H1 (cell line): ENCODE measurements at regions not wholly inside any gene's neighbourhood (a gene's known extent, or its start where the extent isn't known, plus 50 kb on each side); places are given as distances from the start of the nearest gene placed in this dataset.

Experiments
- CTCF ChIA-PET: fragments of 300-600 bp; sonication (Branson Sonifier 250); formaldehyde crosslinking; loops from one replicate; lab custom pipeline; 2021; ENCODE audit not compliant: partially characterized antibody; lab: Charles Lee
- POLR2A ChIA-PET: fragments of 300-600 bp; sonication (Branson Sonifier 250); formaldehyde crosslinking; loops from one replicate; lab custom pipeline; 2021; ENCODE audit warnings: inconsistent platforms; ENCODE audit not compliant: partially characterized antibody; lab: Charles Lee
- DNase-seq, 2 experiments: peaks; one replicate each; pipeline versions ENCODE4 v3.0.0 to v3.0.0-alpha.2; 2010 to 2022; ENCODE audit warnings: low spot score in 2 of 2, low read depth in 1 of 2, mixed read lengths in 1 of 2
- FAIRE-seq: peaks from 2 replicates; lab custom pipeline; 2011; peaks lifted over from hg19 to GRCh38; lab: Jason Lieb, UNC
- H2AFZ ChIP-seq: 2 replicates; pipeline ENCODE4 v1.8.1; 2012; ENCODE audit warnings: low read length, inconsistent platforms
- H2AK5ac ChIP-seq: 2 replicates; pipeline ENCODE4 v1.6.1; 2013; ENCODE audit warnings: low read depth, low read length
- H2BK120ac ChIP-seq: replicated peaks from 2 replicates; pipeline ENCODE3; 2013; ENCODE audit warnings: low read depth, low read length, inconsistent platforms
- H2BK12ac ChIP-seq: 2 replicates; pipeline ENCODE4 v1.6.1; 2013; ENCODE audit warnings: low read depth, low read length
- H2BK15ac ChIP-seq: 2 replicates; pipeline ENCODE4 v1.6.1; 2013; ENCODE audit warnings: low read length
- H2BK20ac ChIP-seq: 2 replicates; pipeline ENCODE4 v1.6.1; 2013; ENCODE audit warnings: low read length
- H2BK5ac ChIP-seq: 2 replicates; pipeline ENCODE4 v1.6.1; 2013; ENCODE audit warnings: low read depth, low read length
- H3K14ac ChIP-seq: 2 replicates; pipeline ENCODE4 v1.6.1; 2013; ENCODE audit warnings: inconsistent platforms; ENCODE audit not compliant: insufficient read length
- H3K18ac ChIP-seq: 2 replicates; pipeline ENCODE4 v1.6.1; 2013; ENCODE audit warnings: low read length; ENCODE audit errors: extremely low read depth
- H3K23ac ChIP-seq: 2 replicates; pipeline ENCODE4 v1.6.1; 2013; ENCODE audit warnings: inconsistent platforms; ENCODE audit not compliant: insufficient read length
- H3K23me2 ChIP-seq: 2 replicates; pipeline ENCODE4 v1.6.1; 2013; ENCODE audit warnings: low read depth, low read length
- H3K27ac ChIP-seq: 2 replicates; pipeline ENCODE4 v1.6.1; 2011; ENCODE audit warnings: low read depth, low read length, inconsistent platforms
- H3K27me3 ChIP-seq, 4 experiments: replicated peaks in 1 of 4; 1 replicate in 1 of 4; 2 replicates in 3 of 4; pipeline versions ENCODE4 v1.6.1 to v1.8.1; 2011 to 2013; ENCODE audit warnings: low read length in 3 of 4, mild to moderate bottlenecking in 3 of 4, inconsistent platforms in 2 of 4, mixed read lengths in 2 of 4, moderate library complexity in 1 of 4; ENCODE audit not compliant: control insufficient read depth in 3 of 4, insufficient read depth in 3 of 4; ENCODE audit errors: extremely low read depth in 1 of 4
- H3K36me3 ChIP-seq, 4 experiments: 2 replicates each; pipeline versions ENCODE4 v1.6.1 to v1.8.1; 2011 to 2013; ENCODE audit warnings: mild to moderate bottlenecking in 4 of 4, low read length in 3 of 4, moderate library complexity in 2 of 4, control low read depth in 1 of 4, inconsistent platforms in 1 of 4; ENCODE audit not compliant: insufficient read depth in 4 of 4, control insufficient read depth in 2 of 4
- H3K4ac ChIP-seq: replicated peaks from 2 replicates; pipeline ENCODE3; 2013; ENCODE audit warnings: low read length, low read depth, mixed read lengths, inconsistent platforms; ENCODE audit not compliant: insufficient read length
- H3K4me1 ChIP-seq, 4 experiments: replicated peaks in 1 of 4; 1 replicate in 1 of 4; 2 replicates in 3 of 4; pipeline versions ENCODE4 v1.6.1 to v1.8.1; 2011 to 2013; ENCODE audit warnings: low read length in 3 of 4, inconsistent platforms in 2 of 4, mixed read lengths in 1 of 4; ENCODE audit not compliant: insufficient read depth in 4 of 4, control insufficient read depth in 3 of 4
- H3K4me2 ChIP-seq, 2 experiments: 2 replicates each; pipeline versions ENCODE4 v1.6.1 to v1.8.1; 2011 to 2013; ENCODE audit warnings: low read depth in 2 of 2, low read length in 2 of 2, control low read depth in 1 of 2, inconsistent platforms in 1 of 2, mild to moderate bottlenecking in 1 of 2; ENCODE audit not compliant: insufficient read depth in 1 of 2
- H3K4me3 ChIP-seq, 4 experiments: fragments of 200-600, 300-600 bp in 1 of 4; sonication (generic), shearing (Covaris generic), sonication (Bioruptor Twin) in 1 of 4; 2 replicates each; pipeline versions ENCODE4 v1.5.1 to v1.8.1; 2011 to 2016; ENCODE audit warnings: low read length in 4 of 4, low read depth in 3 of 4, control low read depth in 2 of 4, inconsistent platforms in 2 of 4, mild to moderate bottlenecking in 2 of 4, mixed read lengths in 1 of 4, moderate library complexity in 1 of 4; ENCODE audit not compliant: insufficient read depth in 2 of 4; ENCODE audit errors: extremely low read depth in 1 of 4
- H3K56ac ChIP-seq: replicated peaks from 2 replicates; pipeline ENCODE3; 2013; ENCODE audit warnings: low read depth, mild to moderate bottlenecking, mixed read lengths, low read length, inconsistent platforms; ENCODE audit not compliant: insufficient read length
- H3K79me1 ChIP-seq: 2 replicates; pipeline ENCODE4 v1.6.1; 2013; ENCODE audit warnings: low read depth, low read length, control low read depth
- H3K79me2 ChIP-seq, 2 experiments: 2 replicates each; pipeline versions ENCODE4 v1.6.1 to v1.8.1; 2012 to 2013; ENCODE audit warnings: low read length in 2 of 2, mild to moderate bottlenecking in 2 of 2, inconsistent platforms in 1 of 2; ENCODE audit not compliant: insufficient read depth in 2 of 2, control insufficient read depth in 1 of 2
- H3K9ac ChIP-seq, 4 experiments: replicated peaks in 1 of 4; 1 replicate in 1 of 4; 2 replicates in 3 of 4; pipeline versions ENCODE4 v1.6.1 to v1.8.1; 2011 to 2013; ENCODE audit warnings: low read depth in 3 of 4, low read length in 3 of 4, control low read depth in 2 of 4, mild to moderate bottlenecking in 2 of 4, moderate library complexity in 2 of 4, inconsistent platforms in 1 of 4; ENCODE audit errors: extremely low read depth in 1 of 4
- H3K9me3 ChIP-seq, 2 experiments: 2 replicates each; pipeline versions ENCODE4 v1.6.1 to v1.8.1; 2012 to 2013; ENCODE audit warnings: mild to moderate bottlenecking in 2 of 2, moderate library complexity in 2 of 2, control low read depth in 1 of 2, inconsistent platforms in 1 of 2, low read depth in 1 of 2, low read length in 1 of 2, mixed read lengths in 1 of 2; ENCODE audit not compliant: insufficient read depth in 2 of 2
- H4K20me1 ChIP-seq, 2 experiments: replicated peaks in 1 of 2; 2 replicates each; pipeline versions ENCODE3 to v1.8.1; 2011 to 2013; ENCODE audit warnings: inconsistent platforms in 2 of 2, low read length in 2 of 2, mild to moderate bottlenecking in 1 of 2; ENCODE audit not compliant: insufficient read depth in 2 of 2, control insufficient read depth in 1 of 2
- H4K5ac ChIP-seq: 2 replicates; pipeline ENCODE4 v1.6.1; 2013; ENCODE audit warnings: low read length, low read depth, mixed read lengths, inconsistent platforms; ENCODE audit not compliant: insufficient read length
- H4K8ac ChIP-seq: 2 replicates; pipeline ENCODE4 v1.8.0; 2013; ENCODE audit warnings: mild to moderate bottlenecking, moderate library complexity, low read length, inconsistent platforms; ENCODE audit not compliant: insufficient read depth; ENCODE audit errors: extremely low read depth
- H4K91ac ChIP-seq: replicated peaks from 2 replicates; pipeline ENCODE3; 2013; ENCODE audit warnings: low read length, mixed read lengths, inconsistent platforms; ENCODE audit not compliant: insufficient read length
- EZH2 ChIP-seq: fragments of 200-600 bp; sonication (generic); IDR thresholded peaks from 2 replicates; pipeline ENCODE4 v1.7.1; 2012; ENCODE audit warnings: low read depth, mild to moderate bottlenecking, moderate library complexity, low read length, inconsistent platforms; ENCODE audit not compliant: severe bottlenecking
- JUN ChIP-seq: IDR thresholded peaks from 2 replicates; pipeline ENCODE4 v1.6.1; 2011; ENCODE audit warnings: low read depth, mild to moderate bottlenecking, improper control_type of control experiment, low read length
- KDM1A ChIP-seq: fragments of 200-600, 300-600 bp; sonication (generic); IDR thresholded peaks from 2 replicates; pipeline ENCODE4 v1.7.1; 2016; ENCODE audit warnings: mild to moderate bottlenecking, low read length, borderline replicate concordance
- KDM5A ChIP-seq: fragments of 200-600 bp; IDR thresholded peaks from 2 replicates; pipeline ENCODE4 v1.7.1; 2012; ENCODE audit warnings: mild to moderate bottlenecking, low read length, inconsistent platforms, mixed read lengths
- MAFK ChIP-seq: IDR thresholded peaks from 2 replicates; pipeline ENCODE4 v1.6.1; 2012; ENCODE audit warnings: low read depth, mild to moderate bottlenecking, improper control_type of control experiment, low read length
- RAD21 ChIP-seq, 2 experiments: IDR thresholded peaks in 1 of 2; conservative IDR thresholded peaks in 1 of 2; 2 replicates each; pipeline ENCODE4 v1.6.1; 2011; ENCODE audit warnings: low read depth in 2 of 2, low read length in 2 of 2, improper control_type of control experiment in 1 of 2, inconsistent platforms in 1 of 2, mild to moderate bottlenecking in 1 of 2, moderate library complexity in 1 of 2
- SIN3A ChIP-seq, 2 experiments: IDR thresholded peaks in 1 of 2; conservative IDR thresholded peaks in 1 of 2; 2 replicates each; pipeline ENCODE4 v1.6.1; 2011 to 2012; ENCODE audit warnings: low read length in 2 of 2, improper control_type of control experiment in 1 of 2, low read depth in 1 of 2, mild to moderate bottlenecking in 1 of 2
- TAF7 ChIP-seq: optimal IDR thresholded peaks from 2 replicates; pipeline ENCODE3; 2011; ENCODE audit warnings: low read depth, mild to moderate bottlenecking, inconsistent platforms, low read length, moderate library complexity, borderline replicate concordance
- TEAD4 ChIP-seq: IDR thresholded peaks from 2 replicates; pipeline ENCODE4 v1.6.1; 2012; ENCODE audit warnings: low read depth, low read length, inconsistent platforms, mixed read lengths
- WGBS, 2 experiments: shearing (Covaris generic) in 1 of 2; methylation state at CpG; one replicate each; pipeline versions ENCODE4 v1.1.6 to v1.1.7; 2013 to 2015; ENCODE audit warnings: low lambda C conversion rate in 2 of 2, mixed read lengths in 2 of 2, inconsistent platforms in 1 of 2, low coverage in 1 of 2, missing lambda C conversion rate in 1 of 2; ENCODE audit not compliant: insufficient replicate concordance in 2 of 2, insufficient coverage in 1 of 2, insufficient read length in 1 of 2; ENCODE audit errors: extremely low coverage in 1 of 2, missing lambda C conversion rate in 1 of 2; 5-methylcytosine and 5-hydroxymethylcytosine counted together
- TF ChIP-seq, protein P1 (sequence below): IDR thresholded peaks from 2 replicates; pipeline ENCODE4 v1.6.1; 2012; ENCODE audit warnings: inconsistent platforms

DNA sequence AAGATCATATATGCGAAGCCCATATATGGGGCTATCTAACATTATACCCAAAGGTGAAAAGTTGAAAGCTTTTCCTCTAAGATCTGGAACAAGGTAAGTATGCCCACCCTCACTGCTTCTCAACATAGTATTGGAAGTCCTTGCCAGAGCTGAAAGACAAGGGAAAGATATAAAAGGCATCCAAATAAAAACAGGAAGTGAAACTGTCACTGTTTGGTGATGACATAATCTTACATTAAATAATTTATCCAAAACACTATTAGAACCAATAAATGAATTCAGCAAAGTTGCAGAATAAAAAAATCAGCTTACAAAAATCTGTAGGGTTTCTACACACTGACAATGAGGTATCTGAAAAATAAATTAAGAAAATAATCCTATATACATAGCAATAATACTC lies 205.8 kb downstream of the INSIG2 start:
- H3K23me2 ChIP-seq, result no peaks in the 10 kb centered on the region
- H3K9ac ChIP-seq, result no peak overlapping the region
- ChIA-PET POLR2A (no interaction called here), CTCF (no interaction called here)
- H3K4me2 ChIP-seq, result no peak overlapping the region
- H3K23ac ChIP-seq, result no peak overlapping the region
- TF ChIP-seq KDM1A (no peak), MAFK (no peak), SIN3A (conservative IDR thresholded peaks at IDR 0.05 in 1 of 2, IDR thresholded peaks at IDR 0.05 in 1 of 2; ENCODE audit: low read depth in 1 of 2, low read length in 2 of 2) (no peak), TAF7 (no peak), RAD21 (IDR thresholded peaks at IDR 0.05 in 1 of 2, conservative IDR thresholded peaks at IDR 0.05 in 1 of 2; ENCODE audit: low read depth in 2 of 2, low read length in 2 of 2) (no peak), TEAD4 (no peak), JUN (no peak), EZH2 (no peak), KDM5A (no peak)
- TF ChIP-seq, protein P1, sequence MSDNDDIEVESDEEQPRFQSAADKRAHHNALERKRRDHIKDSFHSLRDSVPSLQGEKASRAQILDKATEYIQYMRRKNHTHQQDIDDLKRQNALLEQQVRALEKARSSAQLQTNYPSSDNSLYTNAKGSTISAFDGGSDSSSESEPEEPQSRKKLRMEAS, result no peak
- no peak overlapping the region for H4K5ac ChIP-seq
- 88% methylated on average over 1 of the region's 1 CpG; no CpG with 5 or more reads in 1 of the 2 experiments for WGBS, 2 experiments
- no peak overlapping the region for H2AK5ac ChIP-seq
- no peak overlapping the region for H4K91ac ChIP-seq
- H3K27ac ChIP-seq, result no peak overlapping the region
- H2BK20ac ChIP-seq, result no peak overlapping the region
- no peak overlapping the region for H2BK12ac ChIP-seq
- H2BK15ac ChIP-seq, result no peak overlapping the region
- no peaks in the 10 kb centered on the region for H3K79me1 ChIP-seq
- no peaks in the 10 kb centered on the region for H4K20me1 ChIP-seq
- no peaks in the 10 kb centered on the region for H3K9me3 ChIP-seq
- H3K4me1 ChIP-seq, result no peaks in the 10 kb centered on the region
- H2BK5ac ChIP-seq, result no peak overlapping the region
- H3K79me2 ChIP-seq, result no peaks in the 10 kb centered on the region
- FAIRE-seq (no peak), DNase-seq (no peak)
- H2BK120ac ChIP-seq, result no peak overlapping the region
- H3K18ac ChIP-seq, result no peak overlapping the region
- H3K14ac ChIP-seq, result no peak overlapping the region
- no peaks in the 10 kb centered on the region for H3K36me3 ChIP-seq
- H3K27me3 ChIP-seq, result no peaks in the 10 kb centered on the region
- no peak overlapping the region for H3K4ac ChIP-seq
- H3K4me3 ChIP-seq, result no peak overlapping the region
- no peak overlapping the region for H3K56ac ChIP-seq
- H4K8ac ChIP-seq, result no peak overlapping the region
- H2AFZ ChIP-seq, result no peak overlapping the region
